A673 (cell line): ENCODE measurements at regions not wholly inside any gene's neighbourhood (a gene's known extent, or its start where the extent isn't known, plus 50 kb on each side); places are given as distances from the start of the nearest gene placed in this dataset.

ENCODE experiments used
- BruUV-seq: library from RNA; stranded (reverse); fragments of 400-500 nt; replicated peaks from 2 replicates; lab custom pipeline; 2021; lab: Mats Ljungman, UMichigan
- CTCF ChIA-PET: fragments of 300-600 bp; sonication (Branson Sonifier 250); formaldehyde crosslinking; loops from one replicate; lab custom pipeline; 2022; ENCODE audit warnings: antibody characterized with exemption; lab: Charles Lee
- POLR2A ChIA-PET: fragments of 300-600 bp; sonication (Branson Sonifier 250); formaldehyde crosslinking; loops from one replicate; lab custom pipeline; 2022; ENCODE audit warnings: antibody characterized with exemption; ENCODE audit not compliant: low non-redundant PET; lab: Charles Lee
- DNase-seq: peaks from one replicate; pipeline ENCODE4 v3.0.0-alpha.2; 2015; ENCODE audit warnings: low spot score
- H3K27ac ChIP-seq: fragments of 200-600 bp; sonication (generic); 2 replicates; pipeline ENCODE4 v1.5.1; 2016; ENCODE audit warnings: mixed run types, low read depth, mild to moderate bottlenecking, mixed read lengths, antibody characterized with exemption, low read length; ENCODE audit not compliant: poor library complexity, severe bottlenecking
- H3K27me3 ChIP-seq: fragments of 200-600 bp; sonication (generic); replicated peaks from 2 replicates; pipeline ENCODE4 v1.6.1; 2017; ENCODE audit warnings: mixed run types, low read depth, mild to moderate bottlenecking, mixed read lengths, antibody characterized with exemption, low read length; ENCODE audit not compliant: insufficient read depth, poor library complexity
- H3K36me3 ChIP-seq: fragments of 200-600 bp; sonication (generic); 2 replicates; pipeline ENCODE4 v1.6.1; 2016; ENCODE audit warnings: mixed run types, mild to moderate bottlenecking, mixed read lengths, antibody characterized with exemption, low read length; ENCODE audit not compliant: insufficient read depth, poor library complexity, severe bottlenecking
- H3K4me1 ChIP-seq: fragments of 200-600 bp; sonication (generic); 2 replicates; pipeline ENCODE4 v1.6.1; 2017; ENCODE audit warnings: mixed run types, mild to moderate bottlenecking, mixed read lengths, antibody characterized with exemption, low read length; ENCODE audit not compliant: insufficient read depth, poor library complexity, severe bottlenecking
- H3K4me3 ChIP-seq: fragments of 200-600 bp; sonication (generic); 2 replicates; pipeline ENCODE4 v1.5.1; 2016; ENCODE audit warnings: low read depth, mixed run types, mild to moderate bottlenecking, mixed read lengths, low read length; ENCODE audit not compliant: poor library complexity, severe bottlenecking
- H3K9me3 ChIP-seq: fragments of 200-600 bp; sonication (generic); 2 replicates; pipeline ENCODE4 v1.6.1; 2016; ENCODE audit warnings: mixed run types, low read depth, mild to moderate bottlenecking, mixed read lengths, antibody characterized with exemption, low read length; ENCODE audit not compliant: poor library complexity, severe bottlenecking
- EZH2 ChIP-seq: fragments of 200-600 bp; sonication (generic); IDR thresholded peaks from 2 replicates; pipeline ENCODE4 v1.6.1; 2017; ENCODE audit warnings: borderline replicate concordance, low read depth, mild to moderate bottlenecking, mixed read lengths, antibody characterized with exemption, low read length; ENCODE audit not compliant: poor library complexity, severe bottlenecking
- intact Hi-C: fragments of 100-400 bp; cut with micrococcal nuclease; formaldehyde crosslinking; loops from one replicate; pipeline ENCODE4 v1.10.0; 2022; ENCODE audit not compliant: unreplicated experiment
- TF ChIP-seq, protein P1 (sequence below): fragments of 300-800, 200-600 bp; sonication (generic); conservative IDR thresholded peaks from 2 replicates; pipeline ENCODE4 v1.5.1; 2017; ENCODE audit warnings: low read depth, mild to moderate bottlenecking, antibody characterized with exemption, low read length, moderate library complexity, mixed read lengths

DNA sequence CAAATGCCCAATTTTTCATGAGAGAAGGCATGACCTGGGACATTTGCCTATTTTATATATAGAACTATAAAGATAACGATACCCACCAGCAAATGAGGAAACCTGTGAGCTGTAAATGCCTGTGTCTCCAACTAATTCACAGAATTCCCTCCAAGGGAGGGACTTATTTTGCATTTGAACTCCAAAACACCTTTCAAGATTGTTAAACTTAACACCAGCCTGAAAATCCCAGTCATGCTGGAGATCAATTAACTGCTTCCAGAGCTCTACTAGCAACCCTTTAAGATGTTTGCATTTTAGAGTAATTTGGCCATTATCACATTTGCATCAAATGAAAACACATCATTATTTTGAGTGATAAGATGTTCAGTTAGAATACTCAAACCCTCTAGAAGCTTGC lies 68.1 kb upstream of the KLHL14 start:
- Histone ChIP-seq H3K9me3 (no peaks in the 10 kb centered on the region), H3K4me1 (no peaks in the 10 kb centered on the region), H3K36me3 (no peaks in the 10 kb centered on the region), H3K27ac (no peak overlapping the region), H3K4me3 (no peak overlapping the region), H3K27me3 (no peaks in the 10 kb centered on the region)
- BruUV-seq = no TSS peak
- TF ChIP-seq, protein P1, sequence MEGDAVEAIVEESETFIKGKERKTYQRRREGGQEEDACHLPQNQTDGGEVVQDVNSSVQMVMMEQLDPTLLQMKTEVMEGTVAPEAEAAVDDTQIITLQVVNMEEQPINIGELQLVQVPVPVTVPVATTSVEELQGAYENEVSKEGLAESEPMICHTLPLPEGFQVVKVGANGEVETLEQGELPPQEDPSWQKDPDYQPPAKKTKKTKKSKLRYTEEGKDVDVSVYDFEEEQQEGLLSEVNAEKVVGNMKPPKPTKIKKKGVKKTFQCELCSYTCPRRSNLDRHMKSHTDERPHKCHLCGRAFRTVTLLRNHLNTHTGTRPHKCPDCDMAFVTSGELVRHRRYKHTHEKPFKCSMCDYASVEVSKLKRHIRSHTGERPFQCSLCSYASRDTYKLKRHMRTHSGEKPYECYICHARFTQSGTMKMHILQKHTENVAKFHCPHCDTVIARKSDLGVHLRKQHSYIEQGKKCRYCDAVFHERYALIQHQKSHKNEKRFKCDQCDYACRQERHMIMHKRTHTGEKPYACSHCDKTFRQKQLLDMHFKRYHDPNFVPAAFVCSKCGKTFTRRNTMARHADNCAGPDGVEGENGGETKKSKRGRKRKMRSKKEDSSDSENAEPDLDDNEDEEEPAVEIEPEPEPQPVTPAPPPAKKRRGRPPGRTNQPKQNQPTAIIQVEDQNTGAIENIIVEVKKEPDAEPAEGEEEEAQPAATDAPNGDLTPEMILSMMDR = no peak
- no peak for TF ChIP-seq EZH2
- ChIA-PET CTCF (no interaction called here), POLR2A (no interaction called here)
- intact Hi-C loops = no loop called here
- no peak for DNase-seq

DNA sequence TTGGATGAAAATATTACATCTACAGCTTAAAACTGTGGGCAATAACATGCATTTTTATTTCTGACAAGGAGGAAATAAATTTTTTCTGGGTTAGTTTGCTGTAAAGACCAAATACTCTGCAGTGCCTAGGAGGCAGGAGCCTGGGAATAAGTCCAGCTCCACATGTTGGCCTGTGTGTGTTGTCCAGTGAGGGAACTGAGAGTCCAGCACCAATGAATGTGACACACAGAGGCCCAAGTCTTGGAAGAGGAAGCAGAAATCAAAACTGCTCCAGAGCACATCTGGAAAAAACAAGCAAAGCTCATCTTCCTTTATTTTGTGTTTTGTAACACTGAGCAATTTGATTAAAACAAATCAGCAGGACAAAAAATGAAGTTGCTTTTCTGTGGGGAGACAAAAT lies 63.1 kb upstream of the KLHL14 start:
- H3K27ac ChIP-seq = no peak overlapping the region
- H3K4me1 ChIP-seq = no peaks in the 10 kb centered on the region
- H3K27me3 ChIP-seq = no peaks in the 10 kb centered on the region
- no TSS peak for BruUV-seq
- intact Hi-C loops = no loop called here
- POLR2A ChIA-PET = no interaction called here
- no peak overlapping the region for H3K4me3 ChIP-seq
- no peaks in the 10 kb centered on the region for H3K9me3 ChIP-seq
- no peak for DNase-seq
- TF ChIP-seq, protein P1 = no peak
- TF ChIP-seq EZH2 = no peak
- no peaks in the 10 kb centered on the region for H3K36me3 ChIP-seq
- CTCF ChIA-PET = no interaction called here

DNA sequence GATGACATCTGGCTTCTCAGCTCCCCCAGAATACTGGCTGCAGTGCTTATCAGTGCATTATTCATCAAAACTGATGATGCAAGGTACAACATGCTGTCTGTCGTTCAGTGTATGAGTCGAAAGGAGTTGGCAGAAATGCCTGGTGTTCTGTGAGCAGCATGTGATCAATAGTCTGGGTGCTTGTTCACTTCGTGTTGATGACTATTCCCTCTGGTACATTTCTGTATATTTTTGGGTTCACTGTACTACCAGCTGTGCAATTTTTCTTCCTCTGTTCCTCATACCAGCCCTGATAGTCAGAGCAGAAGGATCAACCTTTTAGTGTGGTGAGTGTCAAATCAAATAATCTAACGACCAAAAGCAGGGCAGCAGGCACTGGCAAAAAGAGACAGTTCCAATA lies 59.0 kb upstream of the KLHL14 start:
- H3K27me3 ChIP-seq = no peaks in the 10 kb centered on the region
- BruUV-seq = no TSS peak
- no peaks in the 10 kb centered on the region for H3K9me3 ChIP-seq
- no peak overlapping the region for H3K27ac ChIP-seq
- intact Hi-C loops = no loop called here
- H3K4me1 ChIP-seq = no peaks in the 10 kb centered on the region
- CTCF ChIA-PET = no interaction called here
- H3K36me3 ChIP-seq = no peaks in the 10 kb centered on the region
- no peak for TF ChIP-seq EZH2
- DNase-seq = no peak
- POLR2A ChIA-PET = no interaction called here
- H3K4me3 ChIP-seq = no peak overlapping the region

DNA sequence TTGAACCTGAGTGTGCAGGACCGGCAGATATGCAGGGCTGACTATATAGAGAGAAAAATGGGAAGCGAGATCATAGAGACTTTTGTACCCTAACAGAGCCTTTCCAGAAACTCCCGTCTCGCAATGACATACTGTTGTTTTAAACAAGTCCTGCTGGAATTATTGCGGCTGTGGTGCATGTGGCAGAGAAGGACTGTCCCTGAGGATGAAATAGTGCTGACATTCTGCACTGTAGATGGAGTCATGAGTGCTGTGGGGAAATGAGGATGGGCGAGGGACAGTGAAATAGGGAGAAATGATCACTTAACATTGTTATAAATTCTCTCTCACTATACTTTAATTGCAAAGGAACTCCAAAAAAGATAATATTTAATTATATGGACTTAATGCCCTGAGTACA lies 50.4 kb upstream of the KLHL14 start:
- Histone ChIP-seq H3K9me3 (no peaks in the 10 kb centered on the region), H3K36me3 (no peaks in the 10 kb centered on the region), H3K4me1 (no peaks in the 10 kb centered on the region), H3K4me3 (no peak overlapping the region), H3K27ac (no peak overlapping the region), H3K27me3 (peaks cover 3% of the 10 kb centered on the region)
- ChIA-PET CTCF (no interaction called here), POLR2A (no interaction called here)
- BruUV-seq = no TSS peak
- no peak for TF ChIP-seq EZH2
- TF ChIP-seq, protein P1 = no peak
- intact Hi-C loops = no loop called here
- DNase-seq = no peak
